Kidney (tissue), 13 donors: ENCODE measurements at regions not wholly inside any gene's neighbourhood (a gene's known extent, or its start where the extent isn't known, plus 50 kb on each side); places are given as distances from the start of the nearest gene placed in this dataset.

Experiments
- DNase-seq, 5 donors: peaks; one replicate each; pipeline ENCODE4 v3.0.0-alpha.2; 2013 to 2020
- FAIRE-seq: peaks from 2 replicates; lab custom pipeline; 2012; peaks lifted over from hg19 to GRCh38; lab: Jason Lieb, UNC
- H3K27ac ChIP-seq, 2 donors: one replicate each; pipeline ENCODE4 v1.7.0; 2013; ENCODE audit warnings: low read depth in 2 of 2, low read length in 2 of 2, inconsistent platforms in 1 of 2
- H3K27me3 ChIP-seq: one replicate; pipeline ENCODE4 v1.7.1; 2013; ENCODE audit warnings: low read length, inconsistent platforms; ENCODE audit not compliant: control insufficient read depth, insufficient read depth
- H3K36me3 ChIP-seq, 3 donors: one replicate each; pipeline versions ENCODE4 v1.7.0 to v1.7.1; 2013; ENCODE audit warnings: low read length in 3 of 3, control low read depth in 1 of 3, inconsistent platforms in 1 of 3; ENCODE audit not compliant: insufficient read depth in 3 of 3, control insufficient read depth in 2 of 3
- H3K4me1 ChIP-seq, 3 donors: one replicate each; pipeline versions ENCODE4 v1.7.0 to v1.7.1; 2013; ENCODE audit warnings: low read length in 3 of 3, inconsistent platforms in 1 of 3, low read depth in 1 of 3; ENCODE audit not compliant: control insufficient read depth in 2 of 3, insufficient read depth in 2 of 3
- H3K4me3 ChIP-seq, 3 donors: one replicate each; pipeline versions ENCODE4 v1.7.0 to v1.8.1; 2013; ENCODE audit warnings: low read length in 3 of 3, control low read depth in 1 of 3, inconsistent platforms in 1 of 3
- H3K9ac ChIP-seq, 3 donors: one replicate each; pipeline versions ENCODE4 v1.7.0 to v1.7.1; 2013; ENCODE audit warnings: low read length in 3 of 3, control low read depth in 1 of 3, inconsistent platforms in 1 of 3
- H3K9me3 ChIP-seq, 3 donors: one replicate each; pipeline versions ENCODE4 v1.7.0 to v1.7.1; 2013; ENCODE audit warnings: low read length in 3 of 3, control low read depth in 1 of 3, inconsistent platforms in 1 of 3; ENCODE audit not compliant: control insufficient read depth in 2 of 3, insufficient read depth in 1 of 3
- CTCF ChIP-seq: IDR thresholded peaks from 3 replicates; pipeline ENCODE4 v1.5.1; 2012; ENCODE audit warnings: mild to moderate bottlenecking, moderate library complexity, borderline replicate concordance; ENCODE audit not compliant: insufficient read depth; ENCODE audit errors: extremely low read depth
- intact Hi-C: fragments of 100-400 bp; cut with DNase I; formaldehyde crosslinking; loops from one replicate; pipeline ENCODE4 v1.11.1; 2022
- donor health status: control.
- donor health status: control.
- donor health status: control.
- donor health status: control.
- donor health status: control.
- donor health status: DM: yes; HTN: yes; CAD: no.
- donor health status: Normal renal cell carcinoma (clear cell type).

GRCh38 chr11:121810291-121810690 lies 305.7 kb downstream of the BLID start:
- FAIRE-seq (no peak), DNase-seq (no peak)
- H3K4me3 ChIP-seq = no peak overlapping the region
- H3K9me3 ChIP-seq = peaks cover 0 to 4% (median 3%) of the 10 kb centered on the region in 3 donors
- no peak for TF ChIP-seq CTCF
- H3K9ac ChIP-seq = no peak overlapping the region
- no peaks in the 10 kb centered on the region for H3K4me1 ChIP-seq
- no peak overlapping the region for H3K27ac ChIP-seq
- no peaks in the 10 kb centered on the region for H3K36me3 ChIP-seq
- intact Hi-C loops = no loop called here
- no peaks in the 10 kb centered on the region for H3K27me3 ChIP-seq

- Histone ChIP-seq H3K36me3 (no peaks in the 10 kb centered on the region), H3K27ac (no peak overlapping the region), H3K4me1 (no peaks in the 10 kb centered on the region), H3K9me3 (peaks cover 0 to 4% (median 3%) of the 10 kb centered on the region in 3 donors), H3K9ac (no peak overlapping the region), H3K27me3 (no peaks in the 10 kb centered on the region), H3K4me3 (no peak overlapping the region)
- no peak for TF ChIP-seq CTCF
- FAIRE-seq (no peak), DNase-seq (no peak)
- intact Hi-C loops = no loop called here
These were observed 307.9 kb downstream of the BLID start for GRCh38 chr11:121808096-121808495.

GRCh38 chr11:121807051-121807450 lies 309.0 kb downstream of the BLID start:
- DNase-seq (no peak), FAIRE-seq (no peak)
- Histone ChIP-seq H3K9me3 (peaks cover 0 to 4% (median 3%) of the 10 kb centered on the region in 3 donors), H3K27me3 (no peaks in the 10 kb centered on the region), H3K9ac (no peak overlapping the region), H3K27ac (no peak overlapping the region), H3K36me3 (no peaks in the 10 kb centered on the region), H3K4me3 (no peak overlapping the region), H3K4me1 (no peaks in the 10 kb centered on the region)
- no peak for TF ChIP-seq CTCF
- intact Hi-C loops = no loop called here

- Histone ChIP-seq H3K9me3 (no peaks in the 10 kb centered on the region), H3K4me1 (peaks cover 0 to 5% (median 0%) of the 10 kb centered on the region in 3 donors), H3K9ac (no peak overlapping the region), H3K27me3 (no peaks in the 10 kb centered on the region), H3K4me3 (no peak overlapping the region), H3K36me3 (no peaks in the 10 kb centered on the region), H3K27ac (no peak overlapping the region)
- no peak for TF ChIP-seq CTCF
- DNase-seq (peak in 4 of 5 donors; percentile 84 to 95 (median 87)), FAIRE-seq (no peak)
- intact Hi-C loops = no loop called here
These were observed 313.5 kb downstream of the BLID start for GRCh38 chr11:121802542-121802941.
